ENCODE measurements at regions not wholly inside any gene's neighbourhood (a gene's known extent, or its start where the extent isn't known, plus 50 kb on each side); places are given as distances from the start of the nearest gene placed in this dataset.
"Not testable (repeated sequence)": the region's sequence is repeated elsewhere in the genome, so short reads cannot be mapped to it uniquely, and the experiment has no call there.

GRCh38 chr1:115531631-115532264, 110.0 kb upstream of the VANGL1 start:
- DNase-seq: no peak

- DNase-seq: no peak
Observed at GRCh38 chr1:115530407-115530806, 111.4 kb upstream of the VANGL1 start.

GRCh38 chr1:115529216-115529897, 112.4 kb upstream of the VANGL1 start:
- DNase-seq: no peak

- not testable (repeated sequence) for DNase-seq
Observed at GRCh38 chr1:115528336-115528735, 113.4 kb upstream of the VANGL1 start.

GRCh38 chr1:115527746-115528145, 114.0 kb upstream of the VANGL1 start:
- no peak for DNase-seq

GRCh38 chr1:115526900-115527299, 114.9 kb upstream of the VANGL1 start:
- DNase-seq: no peak

GRCh38 chr1:115524236-115524635, 117.5 kb upstream of the VANGL1 start:
- DNase-seq: no peak

GRCh38 chr1:115522386-115522785, 119.4 kb upstream of the VANGL1 start:
- DNase-seq: no peak

- no peak for DNase-seq
Observed at GRCh38 chr1:115515270-115515669, 126.5 kb upstream of the VANGL1 start.

GRCh38 chr1:115510226-115510625, 131.5 kb upstream of the VANGL1 start:
- not testable (repeated sequence) for DNase-seq

- no peak for DNase-seq
Observed at GRCh38 chr1:115507901-115508300, 133.9 kb upstream of the VANGL1 start.

- DNase-seq: no peak
Observed at GRCh38 chr1:115506924-115507589, 134.7 kb upstream of the VANGL1 start.

- no peak for DNase-seq
Observed at GRCh38 chr1:115506518-115506917, 135.3 kb upstream of the VANGL1 start.

- DNase-seq: no peak
Observed at GRCh38 chr1:115505148-115505571, 136.6 kb upstream of the VANGL1 start.

- not testable (repeated sequence) for DNase-seq
Observed at GRCh38 chr1:115502183-115502582, 139.6 kb upstream of the VANGL1 start.

- DNase-seq: no peak
Observed at GRCh38 chr1:115501476-115501875, 140.3 kb upstream of the VANGL1 start.

GRCh38 chr1:115499253-115499652, 142.5 kb upstream of the VANGL1 start:
- DNase-seq: no peak

- DNase-seq: no peak
Observed at GRCh38 chr1:115496904-115497527, 144.8 kb upstream of the VANGL1 start.

- DNase-seq: no peak
Observed at GRCh38 chr1:115495625-115496024, 146.1 kb upstream of the VANGL1 start.

- DNase-seq: no peak
Observed at GRCh38 chr1:115495111-115495510, 146.7 kb upstream of the VANGL1 start.

GRCh38 chr1:115493834-115494233, 147.9 kb upstream of the VANGL1 start:
- no peak for DNase-seq

GRCh38 chr1:115492880-115493279, 148.9 kb upstream of the VANGL1 start:
- no peak for DNase-seq

- no peak for DNase-seq
Observed at GRCh38 chr1:115492019-115492595, 149.7 kb upstream of the VANGL1 start.

Measured in DMS 273 treated with DMSO at 0.1 percent for 48 hours (cell line).